ENCODE measurements at regions not wholly inside any gene's neighbourhood (a gene's known extent, or its start where the extent isn't known, plus 50 kb on each side); places are given as distances from the start of the nearest gene placed in this dataset.

GRCh38 chr13:68850160-68850559, 1257.5 kb upstream of the ATXN8OS start:
- in situ Hi-C loops (cut with MboI): no loop called here
- no peak for ATAC-seq
- no peaks in the 10 kb centered on the region for H3K9me1 ChIP-seq (ENCODE audit: control insufficient read depth, insufficient read depth, low read length)
- BruUV-seq (replicated peaks): no TSS peak
- H3K27ac ChIP-seq (ENCODE audit: extremely low read depth, low read depth, low read length): no peak overlapping the region
- H2AFZ ChIP-seq (ENCODE audit: low read depth, low read length): no peak overlapping the region
- intact Hi-C loops (cut with micrococcal nuclease): no loop called here
- H3K27me3 ChIP-seq (ENCODE audit: control insufficient read depth in 2 of 2, insufficient read depth in 2 of 2, low read length in 2 of 2): no peaks in the 10 kb centered on the region
- 2% methylated on average over 3 of the region's 3 CpGs for WGBS (ENCODE audit: insufficient coverage, low coverage, missing lambda C conversion rate)
- H3K9me3 ChIP-seq (replicated peaks; ENCODE audit: control insufficient read depth, insufficient read depth, low read depth, low read length): no peaks in the 10 kb centered on the region
- H3K4me3 ChIP-seq: no peak overlapping the region
- H3K36me3 ChIP-seq (ENCODE audit: control insufficient read depth, insufficient read depth, low read length): no peaks in the 10 kb centered on the region
- no peak overlapping the region for H3K9ac ChIP-seq (ENCODE audit: insufficient read depth in 1 of 2, low read depth in 2 of 2, low read length in 2 of 2)
- FAIRE-seq: no peak
- POLR2A ChIA-PET: no interaction called here
- H3K4me2 ChIP-seq (ENCODE audit: insufficient read depth, low read length): no peak overlapping the region
- DNase-seq (ENCODE audit: extremely low read depth in 1 of 4, low spot score in 3 of 4): no peak
- no peaks in the 10 kb centered on the region for H4K20me1 ChIP-seq (replicated peaks; ENCODE audit: control insufficient read depth, insufficient read depth, low read length)
- no peaks in the 10 kb centered on the region for H3K79me2 ChIP-seq (ENCODE audit: control insufficient read depth, insufficient read depth, low read length)
- CTCF ChIA-PET (ENCODE audit: low intra/inter-chr PET ratio): no interaction called here
- no peaks in the 10 kb centered on the region for H3K4me1 ChIP-seq (replicated peaks in 1 of 2; ENCODE audit: control insufficient read depth in 2 of 2, insufficient read depth in 2 of 2, low read length in 2 of 2)
- TF ChIP-seq MIER1 (IDR thresholded peaks at IDR 0.05; ENCODE audit: low read depth): no peak

- 0% methylated on average over 1 of the region's 1 CpG for WGBS (ENCODE audit: insufficient coverage, low coverage, missing lambda C conversion rate)
- ChIA-PET CTCF (ENCODE audit: low intra/inter-chr PET ratio) (no interaction called here), POLR2A (no interaction called here)
- no peaks in the 10 kb centered on the region for H4K20me1 ChIP-seq (replicated peaks; ENCODE audit: control insufficient read depth, insufficient read depth, low read length)
- no peak for ATAC-seq
- no peaks in the 10 kb centered on the region for H3K27me3 ChIP-seq (ENCODE audit: control insufficient read depth in 2 of 2, insufficient read depth in 2 of 2, low read length in 2 of 2)
- BruUV-seq (replicated peaks): no TSS peak
- intact Hi-C loops (cut with micrococcal nuclease): no loop called here
- in situ Hi-C loops (cut with MboI): no loop called here
- no peak for TF ChIP-seq ZNF311 (CRISPR knock-in tag; IDR thresholded peaks at IDR 0.05)
- TF ChIP-seq ZBTB5 (IDR thresholded peaks at IDR 0.05): no peak
- no peak for TF ChIP-seq NFIX (CRISPR knock-in tag; IDR thresholded peaks at IDR 0.05; ENCODE audit: low read depth)
- no peak for TF ChIP-seq ZNF586 (CRISPR knock-in tag; conservative IDR thresholded peaks at IDR 0.05)
- no peak for TF ChIP-seq ESRRB (CRISPR knock-in tag; IDR thresholded peaks at IDR 0.05; ENCODE audit: borderline replicate concordance)
- TF ChIP-seq ETV1 (tag; conservative IDR thresholded peaks at IDR 0.05; ENCODE audit: low read depth): no peak
- TF ChIP-seq ZNF316 (IDR thresholded peaks at IDR 0.05): no peak
- no peak for TF ChIP-seq XRCC5 (IDR thresholded peaks at IDR 0.05; ENCODE audit: low read depth, low read length)
- TF ChIP-seq ELF1 (tag; IDR thresholded peaks at IDR 0.05): no peak
- no peak for TF ChIP-seq CEBPB (tag; IDR thresholded peaks at IDR 0.05)
- TF ChIP-seq MCM3 (IDR thresholded peaks at IDR 0.05): no peak
- TF ChIP-seq TBP (optimal IDR thresholded peaks at IDR 0.05; ENCODE audit: low read depth, low read length): no peak
- TF ChIP-seq SRSF1 (IDR thresholded peaks at IDR 0.05; ENCODE audit: low read depth, low read length): no peak
- no peak for TF ChIP-seq XRCC3 (IDR thresholded peaks at IDR 0.05)
- no peaks in the 10 kb centered on the region for H3K36me3 ChIP-seq (ENCODE audit: control insufficient read depth, insufficient read depth, low read length)
- no peak overlapping the region for H3K4me2 ChIP-seq (ENCODE audit: insufficient read depth, low read length)
- no peaks in the 10 kb centered on the region for H3K79me2 ChIP-seq (ENCODE audit: control insufficient read depth, insufficient read depth, low read length)
- no peak overlapping the region for H2AFZ ChIP-seq (ENCODE audit: low read depth, low read length)
- no peaks in the 10 kb centered on the region for H3K9me1 ChIP-seq (ENCODE audit: control insufficient read depth, insufficient read depth, low read length)
- no peaks in the 10 kb centered on the region for H3K4me1 ChIP-seq (replicated peaks in 1 of 2; ENCODE audit: control insufficient read depth in 2 of 2, insufficient read depth in 2 of 2, low read length in 2 of 2)
- H3K4me3 ChIP-seq: no peak overlapping the region
- no peaks in the 10 kb centered on the region for H3K9me3 ChIP-seq (replicated peaks; ENCODE audit: control insufficient read depth, insufficient read depth, low read depth, low read length)
- no peak overlapping the region for H3K9ac ChIP-seq (ENCODE audit: insufficient read depth in 1 of 2, low read depth in 2 of 2, low read length in 2 of 2)
- no peak for FAIRE-seq
- H3K27ac ChIP-seq (ENCODE audit: extremely low read depth, low read depth, low read length): no peak overlapping the region
- DNase-seq (ENCODE audit: extremely low read depth in 1 of 4, low spot score in 3 of 4): no peak
Observed at GRCh38 chr13:68846663-68847062, 1261.0 kb upstream of the ATXN8OS start.

Data from K562 (cell line).